Large intestine (tissue), 3 donors: ENCODE measurements at regions not wholly inside any gene's neighbourhood (a gene's known extent, or its start where the extent isn't known, plus 50 kb on each side); places are given as distances from the start of the nearest gene placed in this dataset.

ENCODE experiments used
- DNase-seq, 2 donors: peaks; one replicate each; pipeline versions ENCODE4 v3.0.0 to v3.0.0-alpha.2; 2013
- H3K27ac ChIP-seq: one replicate; pipeline ENCODE4 v1.5.1; 2013; ENCODE audit warnings: low read length
- H3K27me3 ChIP-seq: 2 replicates; pipeline ENCODE4 v1.6.1; 2013; ENCODE audit warnings: low read length; ENCODE audit not compliant: control insufficient read depth, insufficient read depth
- H3K36me3 ChIP-seq: 2 replicates; pipeline ENCODE4 v1.6.1; 2013; ENCODE audit warnings: low read length; ENCODE audit not compliant: control insufficient read depth, insufficient read depth
- H3K4me1 ChIP-seq: one replicate; pipeline ENCODE4 v1.6.1; 2013; ENCODE audit warnings: low read length; ENCODE audit not compliant: control insufficient read depth, insufficient read depth
- H3K4me3 ChIP-seq: one replicate; pipeline ENCODE4 v1.5.1; 2013; ENCODE audit warnings: low read length
- H3K9me3 ChIP-seq: one replicate; pipeline ENCODE4 v1.6.1; 2013; ENCODE audit warnings: mild to moderate bottlenecking, low read depth, low read length, moderate library complexity; ENCODE audit not compliant: control insufficient read depth
- WGBS: methylation state at CpG from one replicate; pipeline ENCODE4 v1.1.5; 2013; ENCODE audit warnings: low lambda C conversion rate; ENCODE audit not compliant: insufficient coverage; 5-methylcytosine and 5-hydroxymethylcytosine counted together

DNA sequence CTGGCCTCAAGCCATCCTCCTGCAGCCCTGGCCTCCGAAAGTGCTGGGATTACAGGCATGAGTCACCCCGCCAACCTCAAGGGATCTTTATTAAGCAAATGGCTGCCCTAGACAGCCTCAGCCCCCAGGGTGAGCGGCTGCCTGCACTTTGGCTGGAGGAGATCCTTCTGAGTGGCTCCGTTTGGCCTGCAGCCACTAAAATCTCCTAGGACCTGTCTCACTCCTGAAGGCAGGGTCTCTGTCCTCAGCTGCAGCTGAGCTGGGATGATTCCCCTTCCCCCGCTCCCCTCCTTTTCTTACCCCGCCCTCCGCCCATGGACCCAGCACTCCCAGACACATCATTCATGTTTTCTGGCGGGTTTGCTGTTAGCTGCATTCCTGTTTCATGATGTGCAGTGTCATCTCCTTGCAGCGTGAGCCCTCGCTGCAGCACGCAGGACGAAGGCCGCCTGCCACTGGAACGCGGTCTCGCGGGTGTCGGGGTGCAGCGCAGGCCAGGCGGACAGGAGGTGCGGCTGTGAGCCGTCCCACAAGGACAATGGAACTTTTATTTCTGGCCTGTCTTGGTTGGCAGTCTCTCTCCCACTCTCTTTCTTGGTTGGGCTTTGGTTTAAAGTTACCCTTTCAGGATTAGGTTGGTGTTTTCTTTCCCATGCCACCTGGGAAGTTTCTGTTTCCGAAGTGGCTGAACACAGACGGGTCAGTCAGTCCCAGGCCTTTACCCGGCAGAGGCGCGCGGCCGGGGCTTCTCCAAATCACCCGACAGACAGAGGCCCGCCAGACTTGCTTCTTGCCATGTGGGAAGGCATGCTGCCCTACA is 137.1 kb downstream of the FOXD1 start:
- no peaks in the 10 kb centered on the region for H3K36me3 ChIP-seq
- H3K9me3 ChIP-seq, result peaks cover 5% of the 10 kb centered on the region
- peak in 1 of 2 donors; percentile 13 for DNase-seq
- WGBS, result no CpG with 5 or more reads among the region's 31 CpGs
- no peak overlapping the region for H3K27ac ChIP-seq
- no peaks in the 10 kb centered on the region for H3K4me1 ChIP-seq
- peaks cover 68% of the 10 kb centered on the region for H3K27me3 ChIP-seq
- H3K4me3 ChIP-seq, result no peak overlapping the region

DNA sequence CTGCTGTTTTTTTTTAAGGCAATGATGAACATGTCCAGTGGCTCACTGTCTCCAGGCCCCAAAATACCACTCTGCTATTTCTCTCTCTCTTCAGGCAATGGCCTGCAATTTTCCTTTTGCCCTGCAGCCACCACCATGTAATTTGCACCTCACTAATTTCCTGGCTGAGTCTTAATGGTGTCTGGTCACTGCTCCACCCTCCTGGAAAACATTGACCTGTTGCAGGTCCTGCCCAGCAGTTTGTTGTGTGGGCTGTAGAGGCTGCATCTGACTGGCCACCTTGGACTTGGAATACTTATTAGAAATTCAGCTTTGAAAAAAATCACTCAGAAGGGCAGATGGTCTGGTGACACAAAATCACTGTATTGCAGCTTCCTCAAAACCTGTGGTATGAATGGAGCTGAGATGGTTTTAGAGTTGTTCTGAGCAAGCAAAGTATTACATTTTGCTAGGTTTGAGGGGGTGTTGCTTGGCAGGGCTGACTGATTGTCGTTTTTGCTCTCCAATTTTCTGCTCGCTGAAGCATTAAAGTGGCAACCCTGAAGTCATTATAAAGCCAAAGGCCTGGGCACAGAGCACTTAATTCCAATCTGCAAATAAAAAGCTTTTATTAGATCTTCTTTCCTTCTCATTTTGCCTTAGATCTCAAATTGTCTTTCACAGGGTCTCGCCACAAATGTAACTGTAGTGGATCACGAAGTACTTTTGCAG is 134.8 kb downstream of the TMEM174 start:
- Histone ChIP-seq H3K27me3 (peaks cover 91% of the 10 kb centered on the region), H3K4me1 (peaks cover 4% of the 10 kb centered on the region), H3K27ac (no peak overlapping the region), H3K9me3 (peaks cover 12% of the 10 kb centered on the region), H3K36me3 (no peaks in the 10 kb centered on the region), H3K4me3 (no peak overlapping the region)
- DNase-seq, result no peak
- 100% methylated on average over 1 of the region's 4 CpGs for WGBS

DNA sequence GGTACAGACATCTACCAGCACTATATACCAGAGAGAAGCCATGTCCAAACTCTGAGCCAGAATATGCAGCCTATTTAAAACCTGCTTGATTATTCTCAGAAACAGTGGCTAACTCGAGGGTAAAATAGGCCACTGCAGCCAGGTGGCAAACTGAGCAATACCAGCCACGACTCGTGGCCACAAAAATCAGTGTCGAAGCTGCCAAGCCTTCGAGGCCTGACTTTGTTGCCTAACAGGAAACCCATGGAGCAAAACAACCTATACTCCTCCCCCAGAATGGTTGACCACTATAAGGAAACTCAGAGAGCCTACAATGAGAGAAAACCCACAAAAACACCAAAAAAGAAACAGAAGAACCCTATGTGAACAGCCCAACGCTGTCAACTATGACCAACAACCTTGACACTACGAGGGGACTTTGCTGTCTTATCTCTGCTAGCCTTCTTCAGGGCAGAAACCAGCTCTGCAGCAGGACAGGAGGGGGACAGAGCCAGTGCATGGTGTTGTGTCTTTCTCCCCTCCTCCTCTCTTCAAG is 133.8 kb downstream of the TMEM174 start:
- DNase-seq, result no peak
- no CpG with 5 or more reads among the region's 7 CpGs for WGBS
- Histone ChIP-seq H3K4me1 (peaks cover 4% of the 10 kb centered on the region), H3K27ac (no peak overlapping the region), H3K4me3 (no peak overlapping the region), H3K36me3 (no peaks in the 10 kb centered on the region), H3K9me3 (peaks cover 9% of the 10 kb centered on the region), H3K27me3 (peaks cover 91% of the 10 kb centered on the region)

DNA sequence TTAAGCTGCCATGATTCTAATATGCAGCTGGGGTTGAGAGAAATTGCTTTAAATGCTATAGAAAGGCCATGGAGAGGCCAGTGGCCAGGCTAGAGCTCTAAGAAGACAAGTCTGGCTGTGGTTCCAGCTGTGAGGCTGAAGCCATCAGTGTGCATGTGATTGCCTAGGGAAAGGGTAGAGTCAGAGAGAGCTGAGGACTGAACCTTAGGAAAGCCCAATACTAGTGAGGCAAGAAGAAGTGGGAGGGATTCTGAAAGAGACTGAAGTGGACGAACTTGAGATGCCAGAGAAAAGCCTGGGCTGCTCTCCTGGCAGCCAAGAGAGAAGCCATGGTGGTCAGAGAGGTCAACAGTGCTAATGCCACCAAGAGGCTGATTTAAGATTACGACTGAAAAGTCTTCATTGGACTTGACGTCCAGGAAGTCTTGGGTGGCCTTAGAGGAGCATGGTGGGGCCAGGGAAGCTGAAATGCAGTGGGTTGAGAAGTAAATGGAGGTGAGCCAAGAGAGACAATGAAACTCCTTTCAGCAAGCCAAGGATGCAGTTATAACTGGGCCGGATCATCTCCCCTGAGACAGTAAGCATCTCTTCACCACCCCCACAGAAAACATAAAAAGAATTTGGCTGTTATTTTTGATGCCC is 133.2 kb downstream of the TMEM174 start:
- H3K9me3 ChIP-seq, result peaks cover 9% of the 10 kb centered on the region
- H3K27ac ChIP-seq, result no peak overlapping the region
- no peak for DNase-seq
- WGBS, result no CpG with 5 or more reads among the region's 4 CpGs
- no peak overlapping the region for H3K4me3 ChIP-seq
- peaks cover 91% of the 10 kb centered on the region for H3K27me3 ChIP-seq
- peaks cover 4% of the 10 kb centered on the region for H3K4me1 ChIP-seq
- no peaks in the 10 kb centered on the region for H3K36me3 ChIP-seq

DNA sequence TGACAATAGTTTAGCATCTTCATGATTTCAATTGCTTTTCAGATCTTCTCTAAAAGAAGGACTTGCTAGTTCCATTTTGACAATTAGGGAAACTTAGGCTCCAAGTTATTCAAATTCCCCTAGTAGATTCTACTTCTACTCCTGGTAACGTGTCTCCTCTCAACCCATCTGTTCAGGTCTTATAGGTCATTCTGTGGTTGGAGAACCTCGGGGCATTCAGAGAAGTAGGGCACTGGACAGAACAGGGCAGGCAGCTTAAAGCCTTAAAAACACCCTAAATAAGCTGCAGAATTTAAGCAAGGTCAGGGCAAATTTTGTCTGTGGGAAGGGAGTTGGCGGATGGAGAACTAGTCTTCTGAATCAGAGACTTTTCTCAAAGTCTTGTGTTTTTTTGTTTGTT is 132.4 kb downstream of the TMEM174 start:
- Histone ChIP-seq H3K36me3 (no peaks in the 10 kb centered on the region), H3K27me3 (peaks cover 91% of the 10 kb centered on the region), H3K27ac (no peak overlapping the region), H3K4me3 (no peak overlapping the region), H3K4me1 (peaks cover 4% of the 10 kb centered on the region), H3K9me3 (peaks cover 9% of the 10 kb centered on the region)
- WGBS, result no CpG with 5 or more reads among the region's 3 CpGs
- no peak for DNase-seq

DNA sequence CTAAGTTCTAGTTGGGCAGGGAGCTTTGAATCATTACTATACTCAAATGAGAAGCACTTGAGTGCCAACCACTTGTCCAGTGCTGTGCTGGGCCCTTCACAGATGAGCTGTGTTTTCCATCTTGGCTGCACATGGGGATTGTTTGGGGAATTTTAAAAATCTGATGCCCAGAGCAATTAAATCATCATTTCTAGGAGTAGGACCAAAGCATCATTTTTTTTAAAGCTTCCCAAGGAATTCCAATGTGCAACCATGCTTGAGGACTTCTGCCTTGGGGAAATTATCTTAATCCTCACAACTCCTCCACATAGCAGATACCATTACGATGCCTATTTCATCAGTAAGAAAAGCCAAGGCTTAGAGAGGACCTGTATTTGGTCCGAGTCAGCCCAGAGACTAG is 131.4 kb downstream of the TMEM174 start:
- peaks cover 11% of the 10 kb centered on the region for H3K9me3 ChIP-seq
- no peaks in the 10 kb centered on the region for H3K36me3 ChIP-seq
- H3K4me3 ChIP-seq, result no peak overlapping the region
- H3K27ac ChIP-seq, result no peak overlapping the region
- WGBS, result no CpG with 5 or more reads among the region's 2 CpGs
- no peak for DNase-seq
- H3K4me1 ChIP-seq, result peaks cover 10% of the 10 kb centered on the region
- peaks cover 91% of the 10 kb centered on the region for H3K27me3 ChIP-seq

DNA sequence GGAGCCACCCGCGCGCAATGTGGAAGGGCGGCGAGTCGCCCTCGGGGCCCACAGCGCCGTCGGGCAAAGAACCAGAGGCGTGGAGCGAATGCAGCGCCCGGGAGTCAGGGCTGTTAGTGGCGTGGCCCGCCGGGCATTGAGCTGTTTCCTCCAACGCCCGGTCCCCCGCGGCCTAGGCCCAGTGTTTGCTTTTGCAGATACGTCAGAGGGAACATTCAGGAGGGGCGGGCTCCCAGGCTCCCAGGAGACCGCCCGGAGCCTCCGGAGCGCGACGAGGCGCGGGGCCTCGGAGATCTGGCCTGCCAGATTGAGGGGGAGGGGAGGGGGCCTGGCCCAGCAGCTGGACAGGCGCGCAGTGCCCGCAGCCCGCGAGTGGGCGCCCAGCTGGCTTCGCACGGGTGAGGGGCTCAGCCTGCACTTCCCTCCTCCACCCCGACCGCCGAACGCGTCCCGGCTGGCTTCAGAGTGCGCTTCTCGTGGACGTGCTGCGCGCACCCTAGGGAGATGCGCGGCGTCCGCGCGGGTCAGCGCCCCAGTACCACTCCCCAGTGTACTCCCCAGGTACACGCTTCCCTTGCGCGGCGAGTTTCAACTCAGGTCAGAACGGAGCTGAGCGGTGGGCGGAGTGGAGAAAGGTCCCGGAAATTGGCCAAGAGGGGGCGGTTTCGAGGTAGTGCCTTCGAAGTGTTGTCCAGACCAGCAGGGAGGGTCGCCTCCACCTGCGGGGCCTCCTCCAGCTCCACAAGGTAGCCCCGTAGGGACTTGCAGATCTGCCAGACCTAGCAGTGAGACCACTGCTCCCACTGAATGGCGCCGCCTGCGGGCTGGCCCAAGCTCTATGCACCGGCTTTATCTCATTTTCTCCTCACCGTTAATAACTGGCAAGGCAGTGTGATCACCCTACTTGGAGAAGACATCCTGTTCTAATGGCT is 130.4 kb downstream of the TMEM174 start:
- Histone ChIP-seq H3K27me3 (peaks cover 95% of the 10 kb centered on the region), H3K9me3 (peaks cover 12% of the 10 kb centered on the region), H3K27ac (no peak overlapping the region), H3K4me1 (peaks cover 18% of the 10 kb centered on the region), H3K4me3 (peak overlapping the region; percentile 27), H3K36me3 (no peaks in the 10 kb centered on the region)
- peak in 1 of 2 donors; percentile 33 for DNase-seq
- no CpG with 5 or more reads among the region's 77 CpGs for WGBS

DNA sequence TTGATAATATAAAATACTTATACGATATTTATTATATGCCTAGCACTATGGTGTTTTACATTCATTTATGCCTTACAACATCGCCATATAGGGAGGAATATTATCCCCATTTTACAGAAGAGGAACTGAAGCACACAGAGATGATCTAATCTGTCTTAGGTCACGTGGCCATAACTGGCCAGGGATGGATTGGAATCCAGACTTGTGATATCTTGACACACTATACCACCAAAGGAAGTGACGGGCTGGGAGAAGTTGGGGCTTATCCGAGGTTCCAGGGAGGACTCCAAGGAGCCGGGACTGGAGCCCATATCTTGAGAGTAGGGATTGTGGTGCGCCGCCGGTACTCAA is 129.8 kb downstream of the TMEM174 start:
- peaks cover 19% of the 10 kb centered on the region for H3K4me1 ChIP-seq
- peak in 1 of 2 donors; percentile 4 for DNase-seq
- H3K27me3 ChIP-seq, result peaks cover 97% of the 10 kb centered on the region
- no peaks in the 10 kb centered on the region for H3K36me3 ChIP-seq
- no peak overlapping the region for H3K4me3 ChIP-seq
- WGBS, result 17% methylated on average over 1 of the region's 9 CpGs
- H3K27ac ChIP-seq, result no peak overlapping the region
- peaks cover 17% of the 10 kb centered on the region for H3K9me3 ChIP-seq

DNA sequence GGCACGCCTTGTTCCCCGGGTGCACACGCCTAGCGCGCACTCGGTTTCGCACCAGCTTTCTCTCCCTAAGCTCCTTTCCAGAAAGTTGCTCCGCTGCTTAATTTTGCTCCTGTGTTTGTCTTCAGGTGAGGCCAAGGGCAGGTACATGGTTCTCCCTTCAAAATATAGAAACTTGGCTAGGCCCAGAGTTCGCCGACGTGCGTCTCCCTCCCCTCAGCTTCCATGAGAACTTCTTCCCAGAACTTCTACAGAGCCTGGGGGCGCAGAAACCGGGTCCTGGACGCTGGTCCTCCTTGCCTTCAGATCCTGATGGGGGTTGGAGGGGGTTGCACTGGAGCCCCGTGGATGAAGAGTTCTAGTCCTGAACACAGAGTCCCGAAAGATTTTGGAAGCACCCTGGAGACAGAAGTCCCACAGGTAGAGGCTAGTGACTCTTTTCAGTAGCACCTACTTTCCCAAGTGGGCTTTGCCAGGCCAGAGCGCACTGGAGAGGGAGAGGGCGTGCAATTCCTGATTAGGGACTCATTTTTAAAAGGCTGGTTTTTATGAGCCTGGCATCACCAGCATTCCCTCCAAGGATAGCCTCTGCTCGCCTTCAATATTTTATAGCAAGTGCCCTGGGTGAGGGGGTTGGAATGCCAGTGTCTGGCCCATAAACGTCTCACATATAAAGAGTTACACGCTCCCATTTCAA is 128.4 kb downstream of the TMEM174 start:
- peaks cover 17% of the 10 kb centered on the region for H3K9me3 ChIP-seq

More for the DNA sequence above, 128.4 kb downstream of the TMEM174 start:
- Histone ChIP-seq H3K36me3 (no peaks in the 10 kb centered on the region), H3K4me3 (no peak overlapping the region), H3K27me3 (peaks cover 97% of the 10 kb centered on the region), H3K4me1 (peaks cover 19% of the 10 kb centered on the region), H3K27ac (no peak overlapping the region)
- WGBS, result no CpG with 5 or more reads among the region's 22 CpGs
- no peak for DNase-seq
